B cell (primary cell): ENCODE measurements at regions not wholly inside any gene's neighbourhood (a gene's known extent, or its start where the extent isn't known, plus 50 kb on each side); places are given as distances from the start of the nearest gene placed in this dataset.

Source experiments
- ATAC-seq: fragments of 200-7000 bp; cut with Tn5 transposase; one replicate; pipeline ENCODE4 v1.10.0; 2021; ENCODE audit warnings: low read depth, mild to moderate bottlenecking, moderate number of reproducible peaks, moderate library complexity
- CTCF ChIA-PET: fragments of 350-600 bp; sonication (Branson Sonifier 250); formaldehyde crosslinking; loops from one replicate; lab custom pipeline; 2021; ENCODE audit warnings: antibody characterized with exemption, inconsistent platforms; lab: Charles Lee
- POLR2A ChIA-PET: fragments of 350-600 bp; sonication (Branson Sonifier 250); formaldehyde crosslinking; loops from one replicate; lab custom pipeline; 2021; ENCODE audit warnings: antibody characterized with exemption; lab: Charles Lee
- DNase-seq: peaks from one replicate; pipeline ENCODE4 v3.0.0; 2013
- H2AFZ ChIP-seq: 2 replicates; pipeline ENCODE4 v1.6.1; 2012; ENCODE audit warnings: mild to moderate bottlenecking, low read depth, low read length; ENCODE audit not compliant: insufficient read depth, poor library complexity, severe bottlenecking
- H3K27ac ChIP-seq, 2 donors: 1 replicate in 1 of 2; 2 replicates in 1 of 2; pipeline ENCODE4 v1.5.1; 2012 to 2013; ENCODE audit warnings: low read length in 2 of 2, mild to moderate bottlenecking in 2 of 2, moderate library complexity in 1 of 2
- H3K27me3 ChIP-seq, 4 experiments: fragments of 200-600 bp in 1 of 4; sonication (generic) in 1 of 4; replicated peaks in 1 of 4; 1 replicate in 2 of 4; 2 replicates in 2 of 4; pipeline versions ENCODE4 v1.6.1 to v1.7.0; 2013 to 2016; ENCODE audit warnings: low read length in 3 of 4, mild to moderate bottlenecking in 2 of 4, mixed read lengths in 1 of 4, moderate library complexity in 1 of 4; ENCODE audit not compliant: insufficient read depth in 4 of 4, control insufficient read depth in 3 of 4; ENCODE audit errors: control extremely low read depth in 1 of 4
- H3K36me3 ChIP-seq, 2 experiments: replicated peaks in 1 of 2; 1 replicate in 1 of 2; 2 replicates in 1 of 2; pipeline versions ENCODE4 v1.6.1 to v1.7.1; 2013; ENCODE audit warnings: low read length in 1 of 2; ENCODE audit not compliant: insufficient read depth in 2 of 2, control insufficient read depth in 1 of 2; ENCODE audit errors: control extremely low read depth in 1 of 2, extremely low read depth in 1 of 2
- H3K4me1 ChIP-seq, 2 donors: fragments of 200-600 bp in 1 of 2; sonication (generic) in 1 of 2; 1 replicate in 1 of 2; 2 replicates in 1 of 2; pipeline versions ENCODE4 v1.5.1 to v1.6.1; 2013 to 2017; ENCODE audit warnings: low read length in 2 of 2; ENCODE audit not compliant: control insufficient read depth in 2 of 2, insufficient read depth in 2 of 2
- H3K4me2 ChIP-seq: replicated peaks from 2 replicates; pipeline ENCODE3; 2012; ENCODE audit warnings: mild to moderate bottlenecking, low read depth, low read length; ENCODE audit not compliant: poor library complexity, severe bottlenecking
- H3K4me3 ChIP-seq, 5 experiments: fragments of 200-600 bp in 1 of 5; sonication (generic) in 1 of 5; 1 replicate in 3 of 5; 2 replicates in 2 of 5; pipeline versions ENCODE4 v1.5.1 to v1.7.0; 2011 to 2016; ENCODE audit warnings: low read length in 4 of 5, mild to moderate bottlenecking in 4 of 5, low read depth in 2 of 5, control low read depth in 1 of 5, moderate library complexity in 1 of 5; ENCODE audit not compliant: insufficient read depth in 1 of 5; ENCODE audit errors: control extremely low read depth in 1 of 5, extremely low read depth in 1 of 5
- H3K79me2 ChIP-seq: fragments of 200-600 bp; sonication (generic); one replicate; pipeline ENCODE4 v1.6.0; 2016; ENCODE audit warnings: low read length; ENCODE audit not compliant: control insufficient read depth, insufficient read depth
- H3K9ac ChIP-seq: fragments of 200-600 bp; sonication (generic); 2 replicates; pipeline ENCODE4 v1.6.1; 2017; ENCODE audit warnings: mild to moderate bottlenecking, low read length, moderate library complexity
- H3K9me3 ChIP-seq, 3 donors: one replicate each; pipeline versions ENCODE4 v1.6.1 to v1.7.1; 2013; ENCODE audit warnings: low read length in 2 of 3; ENCODE audit not compliant: control insufficient read depth in 2 of 3, insufficient read depth in 1 of 3; ENCODE audit errors: control extremely low read depth in 1 of 3
- H4K20me1 ChIP-seq: 2 replicates; pipeline ENCODE4 v1.6.0; 2012; ENCODE audit warnings: mild to moderate bottlenecking, low read length; ENCODE audit not compliant: insufficient read depth, control insufficient read depth, poor library complexity, severe bottlenecking
- H3K27ac Mint-ChIP-seq: one replicate; pipeline ENCODE4 v1.8.0; 2021; ENCODE audit warnings: mixed read lengths
- H3K27me3 Mint-ChIP-seq: one replicate; pipeline ENCODE4 v1.8.0; 2021; ENCODE audit warnings: mixed read lengths
- H3K4me1 Mint-ChIP-seq: one replicate; pipeline ENCODE4 v1.8.0; 2021; ENCODE audit warnings: mixed read lengths
- H3K4me3 Mint-ChIP-seq: one replicate; pipeline ENCODE4 v1.8.0; 2021; ENCODE audit warnings: mixed read lengths
- H3K9me3 Mint-ChIP-seq: one replicate; pipeline ENCODE4 v1.8.0; 2022; ENCODE audit warnings: mixed read lengths; ENCODE audit not compliant: insufficient read depth
- CTCF ChIP-seq: fragments of 200-600 bp; IDR thresholded peaks from one replicate; pipeline ENCODE4 v1.8.0; 2022; ENCODE audit warnings: antibody characterized with exemption, mild to moderate bottlenecking
- EZH2 ChIP-seq: IDR thresholded peaks from 2 replicates; pipeline ENCODE4 v1.6.1; 2012; ENCODE audit warnings: borderline replicate concordance, low read depth, mild to moderate bottlenecking, moderate library complexity, low read length; ENCODE audit not compliant: insufficient read depth, poor library complexity, severe bottlenecking
- WGBS: methylation state at CpG from one replicate; pipeline ENCODE4 v1.1.5; 2013; ENCODE audit warnings: missing lambda C conversion rate; ENCODE audit not compliant: insufficient coverage; 5-methylcytosine and 5-hydroxymethylcytosine counted together
- intact Hi-C: fragments of 100-400 bp; cut with micrococcal nuclease; formaldehyde crosslinking; loops from one replicate; pipeline ENCODE4 v1.10.0; 2022

- peaks cover 11 to 14% of the 10 kb centered on the region in 2 donors for H3K4me1 ChIP-seq
- H3K4me1 Mint-ChIP-seq: peaks cover 15% of the 10 kb centered on the region
- H4K20me1 ChIP-seq: no peaks in the 10 kb centered on the region
- H3K27me3 Mint-ChIP-seq: peaks cover 62% of the 10 kb centered on the region
- intact Hi-C loops: loop anchor here (5.0 kb wide), 1 partner anchor 358 kb away; no protein-coding TSS in a partner anchor
- H3K79me2 ChIP-seq: no peaks in the 10 kb centered on the region
- DNase-seq (no peak), ATAC-seq (no peak)
- H3K9ac ChIP-seq: no peak overlapping the region
- no peak overlapping the region for H3K4me2 ChIP-seq
- ChIA-PET CTCF (interaction anchor here (1.0 to 5.6 kb wide), 5 partner anchors 10 to 371 kb away, joined by 3 to 36 read pairs (median 4); no protein-coding TSS in a partner anchor), POLR2A (no interaction called here)
- 41% methylated on average over 15 of the region's 19 CpGs for WGBS
- no peak overlapping the region for H3K4me3 ChIP-seq
- peaks cover 0 to 48% (median 17%) of the 10 kb centered on the region in 4 experiments for H3K27me3 ChIP-seq
- TF ChIP-seq CTCF (no peak), EZH2 (no peak)
- no peak overlapping the region for H2AFZ ChIP-seq
- no peaks in the 10 kb centered on the region for H3K9me3 Mint-ChIP-seq
- H3K9me3 ChIP-seq: no peaks in the 10 kb centered on the region
- no peak overlapping the region for H3K27ac Mint-ChIP-seq
- peak overlapping the region; percentile 13 for H3K4me3 Mint-ChIP-seq
- no peak overlapping the region for H3K27ac ChIP-seq
- H3K36me3 ChIP-seq: no peaks in the 10 kb centered on the region
Observed at GRCh38 chr1:10865518-10866320, 69.3 kb upstream of the CASZ1 start.
